GM18505 (cell line): ENCODE measurements at regions not wholly inside any gene's neighbourhood (a gene's known extent, or its start where the extent isn't known, plus 50 kb on each side); places are given as distances from the start of the nearest gene placed in this dataset.
"Not testable (repeated sequence)": the region's sequence is repeated elsewhere in the genome, so short reads cannot be mapped to it uniquely, and the experiment has no call there.

Source experiments
- ATAC-seq: cut with Tn5 transposase; IDR thresholded peaks from one replicate; pipeline ENCODE4 v1.9.1; 2021; ENCODE audit not compliant: unreplicated experiment
- POLR2A ChIP-seq: IDR thresholded peaks from 4 replicates; pipeline ENCODE4 v1.6.1; 2011; ENCODE audit warnings: borderline replicate concordance; ENCODE audit not compliant: insufficient read depth, insufficient read length; ENCODE audit errors: extremely low read depth

DNA sequence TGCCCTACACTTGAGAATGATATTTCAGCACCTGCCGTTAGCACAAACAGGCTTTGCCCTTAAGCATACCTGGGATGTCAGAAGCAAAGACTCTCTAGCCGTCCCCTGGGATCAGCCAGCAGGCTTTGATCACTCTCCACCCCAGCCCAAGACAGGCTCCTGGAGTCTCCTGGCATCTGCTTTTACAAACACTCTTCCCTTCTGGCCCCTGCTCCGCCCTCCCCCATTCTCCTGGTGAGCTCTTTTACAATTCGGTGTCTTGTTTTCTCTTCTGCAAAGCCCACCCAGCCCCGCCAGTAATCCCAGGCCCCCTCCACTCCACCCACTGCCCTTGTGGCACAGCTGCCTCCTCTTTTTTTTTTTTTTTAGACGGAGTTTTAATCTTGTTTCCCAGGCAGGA lies 50.4 kb downstream of the KATNIP start:
- no peak for TF ChIP-seq POLR2A
- ATAC-seq, result no peak

DNA sequence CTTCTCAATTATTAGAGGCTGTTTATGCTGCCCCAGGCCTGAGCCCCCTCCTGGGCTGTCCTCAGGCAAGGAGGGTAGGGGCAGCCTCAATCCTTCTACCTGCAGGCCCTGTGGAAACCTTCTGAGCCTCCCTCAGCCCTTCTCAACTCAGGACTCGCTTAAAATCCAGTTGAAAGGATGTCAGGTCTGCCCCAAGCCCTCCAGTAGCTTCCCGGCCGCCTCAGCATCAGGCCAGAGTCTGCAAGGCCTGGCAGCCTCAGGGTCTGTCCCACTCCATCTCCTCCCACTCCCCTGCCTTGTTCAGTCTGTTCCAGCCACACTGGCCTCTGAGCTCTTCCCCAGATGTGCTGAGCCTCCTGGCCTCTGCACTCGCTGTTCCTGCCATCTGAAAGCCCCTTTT lies 52.2 kb downstream of the KATNIP start:
- TF ChIP-seq POLR2A, result no peak
- ATAC-seq, result no peak

DNA sequence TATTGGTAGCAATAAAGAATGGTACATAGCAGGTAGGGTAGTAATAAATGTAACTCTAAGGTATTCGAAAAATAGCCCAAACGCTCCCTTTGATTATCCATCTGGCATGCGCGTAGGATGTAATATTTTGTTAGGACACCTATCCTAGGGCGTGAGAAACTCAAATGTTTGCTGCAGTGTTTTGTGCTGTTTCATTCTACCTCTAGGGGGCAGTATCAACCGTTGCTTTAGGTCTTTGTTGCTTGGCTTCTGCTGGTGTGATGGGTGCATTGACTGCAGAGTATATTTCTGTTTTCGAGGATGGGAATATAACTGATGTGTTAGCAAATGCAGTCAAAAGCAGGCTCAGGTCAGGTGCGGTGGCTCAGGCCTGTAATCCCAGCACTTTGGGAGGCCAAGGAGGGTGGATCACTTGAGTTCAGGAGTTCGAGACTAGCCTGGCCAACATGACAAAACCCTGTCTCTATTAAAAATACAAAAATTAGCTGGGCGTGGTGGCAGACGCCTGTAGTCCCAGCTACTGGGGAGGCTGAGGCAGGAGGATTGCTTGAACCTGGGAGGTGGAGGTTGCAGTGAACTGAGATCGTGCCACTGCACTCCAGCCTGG lies 55.7 kb downstream of the KATNIP start:
- not testable (repeated sequence) for ATAC-seq

DNA sequence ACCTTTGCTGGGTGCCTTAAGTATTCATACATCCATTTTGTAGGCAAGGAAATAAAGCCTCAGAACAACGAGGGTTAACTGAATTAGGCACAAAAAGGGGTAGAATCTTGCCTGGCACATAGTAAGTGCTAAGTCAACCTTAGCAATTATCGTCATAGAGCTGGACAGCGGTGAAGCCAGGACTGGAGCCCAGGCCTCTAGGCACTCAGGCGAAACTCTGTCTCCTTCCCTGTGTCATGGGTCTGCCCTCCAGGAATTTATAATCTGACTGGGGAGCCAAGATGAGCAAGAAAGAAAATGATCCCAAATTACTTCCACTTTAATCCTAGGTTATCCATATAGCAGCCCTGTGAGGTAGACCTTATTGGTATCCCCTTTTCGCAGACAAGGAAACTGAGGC lies 61.4 kb downstream of the KATNIP start:
- TF ChIP-seq POLR2A, result no peak
- no peak for ATAC-seq

DNA sequence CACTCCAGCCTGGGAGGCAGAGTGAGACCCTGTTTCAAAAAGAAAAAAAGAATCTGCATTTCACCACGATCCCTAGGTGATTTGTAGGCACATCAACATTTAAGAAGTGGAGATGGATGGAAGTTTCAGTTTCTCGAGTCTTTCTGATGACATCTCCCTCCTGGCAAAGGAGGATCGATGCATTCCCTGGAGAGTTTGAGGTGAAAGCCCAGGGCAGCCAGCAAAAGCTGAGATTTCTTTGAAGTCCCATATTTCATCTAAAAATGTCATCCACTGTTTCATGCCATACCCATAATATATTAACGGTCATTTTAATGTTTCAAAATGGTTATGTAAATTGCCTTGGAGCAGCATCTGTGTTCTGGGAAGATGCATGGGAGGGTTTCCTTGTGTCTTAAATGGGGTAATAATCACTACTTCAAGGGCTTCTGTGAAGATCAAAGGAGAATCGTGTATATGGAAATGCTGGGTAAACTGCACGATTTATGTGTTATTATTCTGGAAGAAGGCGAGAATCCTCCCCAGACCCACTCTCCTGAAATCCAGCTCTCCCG lies 63.4 kb downstream of the KATNIP start:
- no peak for ATAC-seq
- no peak for TF ChIP-seq POLR2A

DNA sequence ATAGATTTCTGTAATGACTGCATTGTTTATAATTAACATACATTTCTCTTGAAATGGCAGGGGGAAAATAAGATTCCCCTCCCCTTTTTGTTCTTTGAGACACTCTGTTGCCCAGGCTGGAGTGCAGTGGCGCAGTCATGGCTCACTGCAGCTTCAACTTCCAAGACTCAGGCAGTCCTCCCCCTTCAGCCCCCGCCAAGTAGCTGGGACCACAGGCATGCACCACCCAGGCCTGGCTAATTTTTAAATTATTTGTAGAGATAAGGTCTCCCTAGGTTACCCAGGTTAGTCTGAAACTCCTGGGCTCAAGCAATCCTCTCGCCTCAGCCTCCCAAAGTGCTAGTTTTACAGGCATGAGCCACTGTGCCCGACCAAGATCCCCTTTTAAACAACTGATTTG lies 67.7 kb downstream of the KATNIP start:
- TF ChIP-seq POLR2A, result no peak
- ATAC-seq, result no peak

DNA sequence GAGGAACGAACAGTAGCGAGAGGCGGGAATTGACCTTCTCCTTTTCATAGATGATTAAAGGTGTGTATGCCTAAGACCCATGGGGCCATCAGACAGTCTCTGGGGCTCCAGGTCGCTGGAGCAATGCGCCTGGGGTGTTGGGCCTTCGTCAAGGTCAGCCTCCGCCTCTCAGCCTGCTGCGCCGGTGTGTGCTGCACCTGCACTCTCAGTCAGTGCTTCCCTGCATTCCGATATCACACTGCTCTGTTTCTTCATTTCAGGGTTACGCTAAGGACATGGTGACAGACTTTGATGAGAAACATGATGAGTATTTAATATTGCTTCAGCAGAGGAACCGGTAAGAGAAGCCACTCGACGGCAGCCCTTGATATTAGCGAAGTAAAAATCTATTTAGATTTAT lies 68.2 kb downstream of the KATNIP start:
- TF ChIP-seq POLR2A, result no peak
- ATAC-seq, result no peak

DNA sequence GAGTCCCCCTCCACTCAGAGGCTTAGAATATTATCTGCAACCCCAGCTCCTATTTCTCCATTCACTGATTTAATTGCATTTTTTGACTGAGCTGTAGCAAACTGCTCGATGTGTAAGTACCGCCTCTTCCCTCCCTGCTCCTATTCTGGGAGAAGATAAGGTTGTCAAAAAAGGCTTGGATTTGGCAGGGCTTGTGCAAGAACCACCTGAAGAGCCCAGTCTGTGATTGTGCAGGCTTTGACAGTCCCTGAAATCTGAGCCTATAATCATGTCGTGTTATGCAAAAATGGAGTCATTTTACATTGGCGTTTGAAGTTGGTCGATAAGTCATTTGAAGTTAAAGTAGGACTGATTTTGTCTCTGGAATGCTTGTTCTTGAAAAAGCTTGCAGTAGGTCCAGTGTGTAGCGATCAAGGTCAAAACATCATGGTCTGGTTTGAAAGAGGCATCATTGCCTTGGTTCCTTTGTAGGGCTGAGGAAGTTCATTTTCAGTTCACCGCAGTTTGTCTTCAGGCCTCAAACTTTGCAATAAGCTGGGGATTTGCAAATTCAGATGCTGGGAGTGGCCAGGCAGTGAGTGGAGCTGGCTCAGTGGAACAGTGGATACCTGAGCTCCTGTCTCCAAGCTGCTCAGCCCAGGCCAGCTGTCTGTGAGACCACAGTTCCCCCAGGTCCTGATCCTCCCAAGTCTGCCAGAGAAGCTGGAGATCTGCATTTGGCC lies 68.8 kb downstream of the KATNIP start:
- ATAC-seq, result no peak
- TF ChIP-seq POLR2A, result no peak

DNA sequence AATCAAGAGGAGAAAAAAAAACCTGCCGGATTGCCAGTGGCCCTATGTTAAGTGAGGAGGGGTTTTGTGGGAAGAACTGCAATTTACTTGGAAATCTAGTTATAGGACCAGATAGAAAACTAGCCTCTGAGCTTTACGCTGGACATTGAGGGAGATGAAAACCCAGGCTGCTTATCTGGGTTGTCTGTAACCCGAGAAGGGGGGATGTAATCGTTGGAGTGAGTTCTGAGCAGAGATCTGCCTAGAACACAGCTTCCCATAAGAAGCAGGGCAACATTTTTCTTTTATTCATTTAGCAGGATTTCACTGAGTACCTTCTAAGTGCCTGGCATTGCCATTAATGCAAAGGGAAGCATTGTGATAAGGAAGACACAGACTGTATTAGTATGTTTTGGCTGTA lies 70.6 kb downstream of the KATNIP start:
- TF ChIP-seq POLR2A, result no peak
- ATAC-seq, result no peak

DNA sequence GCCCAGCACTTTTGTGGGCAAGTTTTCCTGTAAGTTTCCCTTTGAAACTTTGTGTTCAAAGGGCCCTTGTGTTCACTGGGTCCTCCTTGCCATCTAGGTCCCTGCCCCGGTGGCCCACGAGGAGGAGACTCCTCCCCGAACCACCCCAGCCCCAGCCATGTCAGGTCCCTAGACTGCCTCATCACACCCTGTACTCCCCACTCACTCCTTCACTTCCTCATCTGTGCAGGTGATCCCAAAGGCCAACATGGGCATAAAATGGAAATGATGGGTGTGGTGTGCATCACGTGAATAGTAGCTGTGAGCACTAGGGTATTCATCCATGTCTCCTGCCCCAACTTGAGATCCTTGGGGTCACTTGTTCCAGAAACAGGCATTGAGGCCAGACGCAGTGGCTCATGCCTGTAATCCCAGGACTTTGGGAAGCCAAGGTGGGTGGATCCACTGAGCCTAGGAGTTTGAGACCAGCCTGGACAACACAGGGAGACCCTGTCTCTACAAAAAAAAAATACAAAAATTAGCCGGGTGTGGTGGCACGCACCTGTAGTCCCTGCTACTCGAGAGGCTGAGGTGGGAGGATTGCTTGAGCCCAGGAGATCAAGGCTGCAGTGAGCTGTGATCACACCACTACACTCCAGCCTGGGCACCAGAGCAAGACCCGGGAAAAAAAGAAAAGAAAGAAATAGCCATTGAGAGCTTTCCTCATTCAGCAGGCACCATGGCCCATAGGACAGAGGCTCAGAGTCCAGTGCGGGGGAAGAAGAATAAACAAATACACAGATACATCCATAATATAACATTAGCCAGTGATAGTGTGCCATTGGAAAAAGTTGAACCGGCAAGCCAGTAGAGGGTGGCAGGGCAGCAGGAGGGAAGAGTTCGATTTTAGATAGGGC lies 74.5 kb downstream of the KATNIP start:
- TF ChIP-seq POLR2A, result no peak
- no peak for ATAC-seq

DNA sequence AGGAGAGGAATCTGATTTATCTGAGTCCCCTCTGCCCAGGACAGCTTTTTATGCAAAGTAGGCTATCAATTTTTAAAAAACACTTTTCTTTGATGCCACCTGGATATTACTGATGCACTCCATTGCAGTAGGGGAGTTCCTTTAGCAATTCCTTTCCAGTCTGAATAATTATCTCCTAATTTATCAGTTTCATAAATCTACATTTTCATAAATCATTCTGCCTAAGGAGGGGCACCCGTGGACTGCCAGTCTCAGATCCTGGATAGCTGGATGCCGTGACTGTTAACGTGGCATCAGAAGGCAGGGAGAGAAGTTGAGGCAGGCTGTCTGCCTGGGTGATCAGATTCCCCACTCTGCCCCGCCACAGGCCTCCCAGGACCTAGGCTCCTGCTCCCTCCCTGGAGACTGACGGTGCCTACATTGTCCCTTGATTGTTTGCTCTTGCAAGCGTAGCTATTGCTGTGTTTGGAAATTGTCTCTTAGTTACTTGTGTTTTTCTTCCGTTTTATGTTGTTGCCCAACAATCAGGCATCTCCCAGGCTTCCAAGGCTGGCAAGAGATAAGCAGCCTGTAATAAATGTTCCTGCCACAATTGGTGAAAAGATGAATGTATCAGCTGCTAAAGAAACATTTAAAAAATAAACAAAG lies 75.2 kb downstream of the KATNIP start:
- ATAC-seq, result no peak
- TF ChIP-seq POLR2A, result no peak

DNA sequence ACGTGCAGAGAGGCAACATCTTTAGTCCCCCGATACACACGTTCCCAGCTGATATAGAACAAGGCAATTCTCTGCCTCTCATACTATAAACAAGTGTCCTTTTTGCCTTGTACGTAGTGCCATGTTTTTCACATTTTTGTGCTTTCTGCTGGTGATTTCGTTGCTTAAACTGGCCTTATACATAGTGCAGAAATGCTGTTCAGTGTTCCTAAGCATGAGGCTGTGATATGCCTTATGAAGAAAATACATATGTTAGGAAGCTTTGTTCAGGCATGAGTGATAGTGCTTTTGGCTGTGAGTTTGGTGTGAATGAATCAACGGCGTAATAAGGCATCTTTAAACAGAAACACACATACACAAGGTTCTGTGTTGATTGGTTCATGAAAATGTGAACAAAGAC lies 77.2 kb downstream of the KATNIP start:
- no peak for ATAC-seq
- TF ChIP-seq POLR2A, result no peak

DNA sequence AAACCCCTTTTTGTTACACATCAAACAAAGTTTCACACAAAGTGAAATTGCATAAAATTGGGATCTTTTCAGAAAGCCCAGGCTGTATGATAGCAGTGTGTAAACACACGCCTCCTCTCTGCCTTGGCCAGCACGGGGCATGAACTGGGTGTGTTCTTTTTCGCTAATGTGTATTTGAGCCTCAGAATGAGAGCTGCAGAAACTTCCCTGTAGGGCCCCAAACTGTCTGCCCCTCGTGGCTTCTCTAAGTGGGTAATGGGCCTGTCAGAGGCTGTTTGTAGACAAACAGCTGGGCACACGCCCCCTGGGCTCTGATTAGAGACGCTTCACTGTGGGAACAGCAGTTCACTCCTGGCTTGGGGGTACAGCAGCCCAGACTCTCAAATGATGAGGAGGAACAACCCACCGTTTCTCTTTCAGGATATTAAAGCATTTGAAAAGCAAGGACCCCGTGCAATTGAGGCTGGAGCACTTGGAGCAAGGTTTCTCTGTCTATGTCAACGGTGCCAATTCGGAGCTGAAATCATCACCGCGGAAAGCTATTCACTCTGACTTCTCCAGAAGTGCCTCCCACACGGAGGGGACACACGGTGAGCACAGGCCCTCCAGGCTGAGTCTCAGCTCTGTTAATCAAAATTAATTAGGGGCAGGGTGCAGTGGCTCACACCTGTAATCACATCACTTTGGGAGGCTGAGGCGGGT lies 78.4 kb downstream of the KATNIP start:
- no peak for TF ChIP-seq POLR2A
- ATAC-seq, result no peak

DNA sequence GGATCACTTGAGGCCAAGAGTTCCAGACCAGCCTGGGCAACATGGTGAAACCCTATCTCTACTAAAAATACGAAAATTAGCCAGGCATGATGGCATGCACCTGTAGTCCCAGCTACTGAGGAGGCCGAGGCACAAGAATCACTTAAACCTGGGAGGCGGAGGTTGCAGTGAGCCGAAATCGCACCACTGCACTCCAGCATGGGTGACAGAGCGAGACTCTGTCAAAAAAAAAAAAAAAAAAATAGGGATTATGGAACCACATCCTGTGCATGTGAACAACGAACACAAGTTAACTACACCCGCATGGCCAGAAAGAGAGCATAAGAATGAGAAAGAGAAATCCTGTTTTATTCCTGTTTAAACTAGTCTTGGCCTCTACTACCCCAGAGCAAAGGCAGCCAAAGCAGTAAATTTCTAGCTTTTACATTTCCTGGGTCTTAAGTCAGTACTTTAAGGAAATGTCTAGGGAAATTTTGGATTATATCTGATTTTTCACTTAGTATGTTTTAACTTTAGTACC lies 79.1 kb downstream of the KATNIP start:
- not testable (repeated sequence) for ATAC-seq
